ENCODE measurements at regions not wholly inside any gene's neighbourhood (a gene's known extent, or its start where the extent isn't known, plus 50 kb on each side); places are given as distances from the start of the nearest gene placed in this dataset.

GRCh38 chr10:75342397-75342796 lies 59.2 kb downstream of the ZNF503 start:
- TF ChIP-seq CTCF (IDR thresholded peaks at IDR 0.05; ENCODE audit: low read length) (no peak), EZH2 (IDR thresholded peaks at IDR 0.05; ENCODE audit: borderline replicate concordance, low read length) (no peak)
- H3K27ac ChIP-seq (ENCODE audit: low read depth, low read length, poor library complexity, severe bottlenecking): no peak overlapping the region
- H3K9me3 ChIP-seq (ENCODE audit: low read length): no peaks in the 10 kb centered on the region
- no peak overlapping the region for H3K4me2 ChIP-seq (ENCODE audit: low read length)
- no peaks in the 10 kb centered on the region for H3K4me1 ChIP-seq (ENCODE audit: insufficient read depth, low read length, severe bottlenecking)
- no peaks in the 10 kb centered on the region for H3K79me2 ChIP-seq (ENCODE audit: insufficient read depth, low read length)
- H3K9ac ChIP-seq (ENCODE audit: low read length): no peak overlapping the region
- no peaks in the 10 kb centered on the region for H3K36me3 ChIP-seq (ENCODE audit: insufficient read depth, low read length)
- H4K20me1 ChIP-seq (ENCODE audit: insufficient read depth, low read length): no peaks in the 10 kb centered on the region
- no peaks in the 10 kb centered on the region for H3K9me2 ChIP-seq (ENCODE audit: low read depth, low read length)
- no peak overlapping the region for H3K4me3 ChIP-seq (ENCODE audit: low read depth, low read length, poor library complexity, severe bottlenecking)
- no peaks in the 10 kb centered on the region for H3F3A ChIP-seq (ENCODE audit: insufficient read depth, low read length)
- no peak overlapping the region for H2AFZ ChIP-seq (ENCODE audit: low read length)
- no peaks in the 10 kb centered on the region for H3K27me3 ChIP-seq (ENCODE audit: insufficient read depth, low read length)

- Histone ChIP-seq H3K4me3 (ENCODE audit: low read depth, low read length, poor library complexity, severe bottlenecking) (no peak overlapping the region), H3K9me3 (ENCODE audit: low read length) (0 out of 2 replicates have a peak, but pooled peaks cover 2% of the 10 kb centered on the region), H4K20me1 (ENCODE audit: insufficient read depth, low read length) (no peaks in the 10 kb centered on the region), H3K36me3 (ENCODE audit: insufficient read depth, low read length) (no peaks in the 10 kb centered on the region), H2AFZ (ENCODE audit: low read length) (no peak overlapping the region), H3K9ac (ENCODE audit: low read length) (no peak overlapping the region), H3K79me2 (ENCODE audit: insufficient read depth, low read length) (no peaks in the 10 kb centered on the region), H3F3A (ENCODE audit: insufficient read depth, low read length) (no peaks in the 10 kb centered on the region), H3K9me2 (ENCODE audit: low read depth, low read length) (no peaks in the 10 kb centered on the region), H3K4me2 (ENCODE audit: low read length) (no peak overlapping the region), H3K4me1 (ENCODE audit: insufficient read depth, low read length, severe bottlenecking) (no peaks in the 10 kb centered on the region), H3K27me3 (ENCODE audit: insufficient read depth, low read length) (no peaks in the 10 kb centered on the region), H3K27ac (ENCODE audit: low read depth, low read length, poor library complexity, severe bottlenecking) (no peak overlapping the region)
- TF ChIP-seq EZH2 (IDR thresholded peaks at IDR 0.05; ENCODE audit: borderline replicate concordance, low read length): no peak
- no peak for TF ChIP-seq CTCF (IDR thresholded peaks at IDR 0.05; ENCODE audit: low read length)
Measured at GRCh38 chr10:75335983-75336382, 65.6 kb downstream of the ZNF503 start.

GRCh38 chr10:75335191-75335590 lies 66.4 kb downstream of the ZNF503 start:
- Histone ChIP-seq H3K27me3 (ENCODE audit: insufficient read depth, low read length) (no peaks in the 10 kb centered on the region), H3K9ac (ENCODE audit: low read length) (no peak overlapping the region), H3K9me3 (ENCODE audit: low read length) (0 out of 2 replicates have a peak, but pooled peaks cover 2% of the 10 kb centered on the region), H2AFZ (ENCODE audit: low read length) (no peak overlapping the region), H4K20me1 (ENCODE audit: insufficient read depth, low read length) (no peaks in the 10 kb centered on the region), H3K4me1 (ENCODE audit: insufficient read depth, low read length, severe bottlenecking) (no peaks in the 10 kb centered on the region), H3K27ac (ENCODE audit: low read depth, low read length, poor library complexity, severe bottlenecking) (no peak overlapping the region), H3K79me2 (ENCODE audit: insufficient read depth, low read length) (no peaks in the 10 kb centered on the region), H3K36me3 (ENCODE audit: insufficient read depth, low read length) (no peaks in the 10 kb centered on the region), H3K9me2 (ENCODE audit: low read depth, low read length) (no peaks in the 10 kb centered on the region), H3K4me2 (ENCODE audit: low read length) (no peak overlapping the region), H3K4me3 (ENCODE audit: low read depth, low read length, poor library complexity, severe bottlenecking) (no peak overlapping the region), H3F3A (ENCODE audit: insufficient read depth, low read length) (no peaks in the 10 kb centered on the region)
- TF ChIP-seq EZH2 (IDR thresholded peaks at IDR 0.05; ENCODE audit: borderline replicate concordance, low read length) (no peak), CTCF (IDR thresholded peaks at IDR 0.05; ENCODE audit: low read length) (no peak)

Data from OCI-LY1 (cell line).